Heart left ventricle (tissue), 13 donors: ENCODE measurements at regions not wholly inside any gene's neighbourhood (a gene's known extent, or its start where the extent isn't known, plus 50 kb on each side); places are given as distances from the start of the nearest gene placed in this dataset.

Experiments used
- CTCF ChIP-seq, 12 donors: fragments of 200-600 bp; sonication (generic) in 4 of 12; IDR thresholded peaks; one replicate each; pipeline versions ENCODE4 v1.5.0 to v1.8.0; 2018 to 2022; ENCODE audit warnings: antibody characterized with exemption in 12 of 12, mild to moderate bottlenecking in 5 of 12
- POLR2A ChIP-seq, 2 donors: fragments of 450-650 bp; IDR thresholded peaks; one replicate each; pipeline ENCODE4 v1.6.1; 2017; ENCODE audit warnings: antibody characterized with exemption in 2 of 2, mild to moderate bottlenecking in 2 of 2, moderate library complexity in 2 of 2
- donor health status: ischemic (EF 13 %, LVEDD 7.1; RV severe dilation, severe dysfunction).
- donor health status: DM: no; HTN: yes; CAD: no.
- donor health status: DM: no; HTN: no; CAD: no.
- donor health status: ischemic (EF 25% LVEDD 6.9; RV normal size, moderate dysfunction).
- donor health status: ischemic (EF 25% LVEDD 5.7; RV mildly dilated, moderate dysfunction).
- donor health status: ischemic (EF 35%, LVEDD 5.7; RV mildly dilated, moderate dysfunction).
- donor health status: nonischemic (EF 11% LVEDD 7.7; RV severe dilation, severe dysfunction).
- donor health status: DM: yes; HTN: yes; CAD: no.
- donor health status: PGD.
- donor health status: ischemic (EF 29% LVEDD 5.4; RV normal size, mild dysfunction).
- donor health status: nonischemic (EF 23%, LVEDD 6.1; RV moderate dilation, normal function).

DNA sequence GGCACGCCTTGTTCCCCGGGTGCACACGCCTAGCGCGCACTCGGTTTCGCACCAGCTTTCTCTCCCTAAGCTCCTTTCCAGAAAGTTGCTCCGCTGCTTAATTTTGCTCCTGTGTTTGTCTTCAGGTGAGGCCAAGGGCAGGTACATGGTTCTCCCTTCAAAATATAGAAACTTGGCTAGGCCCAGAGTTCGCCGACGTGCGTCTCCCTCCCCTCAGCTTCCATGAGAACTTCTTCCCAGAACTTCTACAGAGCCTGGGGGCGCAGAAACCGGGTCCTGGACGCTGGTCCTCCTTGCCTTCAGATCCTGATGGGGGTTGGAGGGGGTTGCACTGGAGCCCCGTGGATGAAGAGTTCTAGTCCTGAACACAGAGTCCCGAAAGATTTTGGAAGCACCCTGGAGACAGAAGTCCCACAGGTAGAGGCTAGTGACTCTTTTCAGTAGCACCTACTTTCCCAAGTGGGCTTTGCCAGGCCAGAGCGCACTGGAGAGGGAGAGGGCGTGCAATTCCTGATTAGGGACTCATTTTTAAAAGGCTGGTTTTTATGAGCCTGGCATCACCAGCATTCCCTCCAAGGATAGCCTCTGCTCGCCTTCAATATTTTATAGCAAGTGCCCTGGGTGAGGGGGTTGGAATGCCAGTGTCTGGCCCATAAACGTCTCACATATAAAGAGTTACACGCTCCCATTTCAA lies 128.4 kb downstream of the TMEM174 start:
- no peak for TF ChIP-seq CTCF (IDR thresholded peaks at IDR 0.05)
- TF ChIP-seq POLR2A (IDR thresholded peaks at IDR 0.05), result no peak
